ENCODE measurements at regions not wholly inside any gene's neighbourhood (a gene's known extent, or its start where the extent isn't known, plus 50 kb on each side); places are given as distances from the start of the nearest gene placed in this dataset.

DNA sequence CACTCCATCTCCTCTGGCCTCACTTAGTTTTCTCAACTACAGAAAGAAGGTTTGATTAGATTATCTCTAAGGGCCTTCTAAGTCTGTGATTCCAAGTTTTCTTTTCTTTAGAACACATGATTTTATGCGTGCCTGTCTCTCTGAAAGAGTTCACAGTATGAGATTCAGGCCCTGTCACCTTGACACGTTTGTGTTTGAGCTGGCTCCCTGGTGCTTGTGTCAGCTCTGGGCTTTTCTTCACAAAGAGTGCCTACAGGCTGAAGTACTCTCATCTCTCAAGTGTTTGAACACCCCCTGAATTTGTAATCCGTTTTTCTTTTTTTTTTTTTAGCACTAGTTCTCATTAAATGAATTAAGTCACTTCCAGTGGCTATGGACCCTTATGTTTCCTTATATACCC lies 306.9 kb upstream of the C9orf72 start:
- Histone ChIP-seq H3K27ac (no peak overlapping the region), H3K4me3 (no peak overlapping the region), H3K4me1 (replicated peaks in 1 of 2) (no peaks in the 10 kb centered on the region)
- in situ Hi-C loops (cut with MboI; ENCODE audit: low pct_unique_long_range_greater_than_20kb in 2 of 9, low sequenced_read_pairs in 9 of 9, unreplicated experiment in 9 of 9) = no loop called here
- 0 to 67% (median 33%) methylated on average over 1 to 3 of the region's 3 CpGs; no CpG with 5 or more reads in 3 of the 10 experiments for WGBS, 10 experiments
- ATAC-seq (replicated peaks in 6 of 8) = no peak

DNA sequence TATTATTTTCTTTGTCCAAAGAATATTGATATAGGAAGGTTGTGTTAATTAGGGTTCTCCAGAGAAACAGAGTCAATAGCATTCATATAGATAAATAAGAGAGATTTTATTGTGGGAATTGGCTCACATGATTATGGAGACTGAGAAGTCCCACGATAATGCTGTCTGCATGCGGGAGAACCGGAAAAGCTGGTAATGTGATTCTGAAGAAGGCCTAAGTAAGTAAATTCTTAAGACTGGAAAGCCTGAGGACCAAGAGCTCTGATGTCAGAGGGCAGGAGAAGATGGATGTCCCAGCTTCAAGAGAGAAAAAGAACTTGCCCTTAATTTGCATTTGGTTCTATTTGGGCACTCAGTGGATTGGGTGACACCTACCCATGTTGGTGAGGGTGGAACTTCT lies 307.4 kb upstream of the C9orf72 start:
- 0 to 100% (median 67%) methylated on average over 2 to 3 of the region's 3 CpGs; no CpG with 5 or more reads in 1 of the 10 experiments for WGBS, 10 experiments
- Histone ChIP-seq H3K27ac (no peak overlapping the region), H3K4me3 (no peak overlapping the region), H3K4me1 (replicated peaks in 1 of 2) (no peaks in the 10 kb centered on the region)
- ATAC-seq (replicated peaks in 6 of 8) = no peak
- in situ Hi-C loops (cut with MboI; ENCODE audit: low pct_unique_long_range_greater_than_20kb in 2 of 9, low sequenced_read_pairs in 9 of 9, unreplicated experiment in 9 of 9) = no loop called here

DNA sequence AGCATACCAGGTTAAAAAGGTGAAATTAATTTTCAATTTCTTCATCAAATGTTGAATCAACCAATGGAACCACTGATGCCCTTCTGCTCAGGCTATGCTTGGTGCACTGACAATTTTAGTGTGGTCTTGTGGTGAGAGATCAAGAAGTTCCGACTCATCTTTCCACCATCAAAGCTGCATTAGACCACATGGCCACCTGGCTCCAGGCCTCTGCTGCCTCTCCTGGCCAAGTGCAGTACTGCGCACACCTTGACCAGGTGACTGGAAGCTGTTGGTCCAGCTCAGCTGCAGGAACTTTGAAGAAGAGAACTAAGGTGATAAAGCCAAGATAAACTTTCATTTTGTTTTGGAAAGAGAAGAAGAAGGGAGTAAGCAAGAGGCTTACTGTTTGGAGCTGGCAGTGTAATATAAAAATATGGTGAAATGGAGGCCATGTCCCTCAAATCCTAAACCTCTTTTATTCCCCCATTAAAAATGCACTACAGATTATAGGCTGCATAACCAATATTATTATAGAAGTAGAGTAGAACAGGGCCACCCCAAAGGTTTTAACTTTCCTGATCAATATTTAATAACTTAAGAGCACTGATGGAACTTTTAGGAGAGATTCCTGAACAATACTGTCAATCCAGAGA lies 315.5 kb upstream of the C9orf72 start:
- H3K4me1 ChIP-seq (replicated peaks in 1 of 2) = no peaks in the 10 kb centered on the region
- no peak overlapping the region for H3K27ac ChIP-seq
- in situ Hi-C loops (cut with MboI; ENCODE audit: low pct_unique_long_range_greater_than_20kb in 2 of 9, low sequenced_read_pairs in 9 of 9, unreplicated experiment in 9 of 9) = no loop called here
- no peak overlapping the region for H3K4me3 ChIP-seq
- 50 to 100% (median 94%) methylated on average over 1 to 2 of the region's 2 CpGs; no CpG with 5 or more reads in 2 of the 10 experiments for WGBS, 10 experiments
- ATAC-seq (replicated peaks in 6 of 8) = no peak

DNA sequence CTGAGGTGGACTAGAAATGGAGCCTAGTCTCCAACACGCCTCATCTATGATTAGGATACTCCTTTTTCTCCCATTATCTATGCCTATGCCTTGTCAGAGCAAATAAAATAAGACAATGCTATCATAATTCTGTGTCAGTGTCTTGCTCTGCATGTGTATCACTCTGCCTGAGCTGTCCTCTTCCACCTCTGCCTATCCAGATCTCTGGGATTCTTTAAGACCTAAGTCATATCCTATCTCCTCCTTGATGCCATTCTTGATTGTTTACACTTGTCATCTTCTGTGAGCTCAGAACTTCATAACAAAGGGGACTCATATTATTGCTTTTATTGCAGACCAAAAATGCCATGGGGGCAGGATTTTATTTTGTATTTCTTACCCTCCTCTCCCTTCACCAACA lies 351.2 kb upstream of the C9orf72 start:
- in situ Hi-C loops (cut with MboI; ENCODE audit: low pct_unique_long_range_greater_than_20kb in 2 of 9, low sequenced_read_pairs in 9 of 9, unreplicated experiment in 9 of 9) = no loop called here

DNA sequence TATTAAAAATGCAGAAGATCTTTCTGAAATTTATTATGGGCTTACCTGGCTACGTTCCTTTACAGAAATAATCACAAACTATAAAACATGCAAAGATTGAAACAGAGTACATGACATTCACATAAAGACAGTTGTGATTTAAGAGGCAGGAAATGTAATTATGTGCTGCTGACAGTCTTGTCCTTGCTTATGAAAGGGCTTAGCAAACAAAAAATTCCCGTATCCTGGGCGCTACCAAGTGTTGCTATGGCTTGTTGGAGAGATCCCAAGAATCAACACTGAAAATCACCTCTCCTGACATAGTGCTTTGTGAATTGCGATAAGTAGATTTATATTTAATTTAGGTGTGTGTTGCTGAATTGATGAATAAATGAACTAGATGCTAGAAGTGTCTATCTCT lies 352.5 kb upstream of the C9orf72 start:
- peak in 3 of 8 experiments; percentile 43 to 95 (median 51) for ATAC-seq (replicated peaks in 6 of 8)
- WGBS, 10 experiments = 0 to 100% (median 57%) methylated on average over 1 to 4 of the region's 4 CpGs; no CpG with 5 or more reads in 2 of the 10 experiments
- peaks cover 6 to 12% of the 10 kb centered on the region in 2 donors for H3K4me1 ChIP-seq (replicated peaks in 1 of 2)
- in situ Hi-C loops (cut with MboI; ENCODE audit: low pct_unique_long_range_greater_than_20kb in 2 of 9, low sequenced_read_pairs in 9 of 9, unreplicated experiment in 9 of 9) = no loop called here
- no peak overlapping the region for H3K27ac ChIP-seq
- H3K4me3 ChIP-seq = no peak overlapping the region

More for the DNA sequence above, 351.2 kb upstream of the C9orf72 start:
- no peak overlapping the region for H3K4me3 ChIP-seq
- WGBS, 10 experiments = 0 to 100% (median 0%) methylated on average over 1 of the region's 1 CpG; no CpG with 5 or more reads in 5 of the 10 experiments
- no peak for ATAC-seq (replicated peaks in 6 of 8)
- H3K4me1 ChIP-seq (replicated peaks in 1 of 2) = peaks cover 0 to 8% of the 10 kb centered on the region in 2 donors
- no peak overlapping the region for H3K27ac ChIP-seq

DNA sequence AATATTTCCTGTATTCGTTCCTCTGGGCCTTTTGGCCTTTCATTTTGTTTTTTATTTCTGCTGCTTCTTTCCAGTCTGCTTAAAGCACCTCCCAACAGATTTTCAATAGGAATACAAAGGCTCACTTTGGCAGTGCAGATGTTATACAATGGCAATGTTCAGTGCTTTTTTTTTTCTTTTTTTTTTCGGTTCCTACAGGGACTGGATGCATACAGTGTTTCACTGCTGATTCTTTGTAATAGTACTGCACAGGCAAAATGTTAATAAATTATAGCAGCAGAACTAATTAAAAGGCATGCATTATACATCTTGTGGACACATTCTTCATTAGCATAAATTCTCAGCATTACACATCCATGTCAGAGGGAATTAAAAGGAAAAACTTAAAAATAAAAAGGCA lies 356.6 kb upstream of the C9orf72 start:
- H3K4me3 ChIP-seq = no peak overlapping the region
- H3K4me1 ChIP-seq (replicated peaks in 1 of 2) = peaks cover 22 to 29% of the 10 kb centered on the region in 2 donors
- ATAC-seq (replicated peaks in 6 of 8) = peak in 6 of 8 experiments; percentile 7 to 87 (median 42)
- in situ Hi-C loops (cut with MboI; ENCODE audit: low pct_unique_long_range_greater_than_20kb in 2 of 9, low sequenced_read_pairs in 9 of 9, unreplicated experiment in 9 of 9) = no loop called here
- 0 to 88% (median 40%) methylated on average over 1 to 2 of the region's 2 CpGs for WGBS, 10 experiments
- H3K27ac ChIP-seq = no peak overlapping the region

DNA sequence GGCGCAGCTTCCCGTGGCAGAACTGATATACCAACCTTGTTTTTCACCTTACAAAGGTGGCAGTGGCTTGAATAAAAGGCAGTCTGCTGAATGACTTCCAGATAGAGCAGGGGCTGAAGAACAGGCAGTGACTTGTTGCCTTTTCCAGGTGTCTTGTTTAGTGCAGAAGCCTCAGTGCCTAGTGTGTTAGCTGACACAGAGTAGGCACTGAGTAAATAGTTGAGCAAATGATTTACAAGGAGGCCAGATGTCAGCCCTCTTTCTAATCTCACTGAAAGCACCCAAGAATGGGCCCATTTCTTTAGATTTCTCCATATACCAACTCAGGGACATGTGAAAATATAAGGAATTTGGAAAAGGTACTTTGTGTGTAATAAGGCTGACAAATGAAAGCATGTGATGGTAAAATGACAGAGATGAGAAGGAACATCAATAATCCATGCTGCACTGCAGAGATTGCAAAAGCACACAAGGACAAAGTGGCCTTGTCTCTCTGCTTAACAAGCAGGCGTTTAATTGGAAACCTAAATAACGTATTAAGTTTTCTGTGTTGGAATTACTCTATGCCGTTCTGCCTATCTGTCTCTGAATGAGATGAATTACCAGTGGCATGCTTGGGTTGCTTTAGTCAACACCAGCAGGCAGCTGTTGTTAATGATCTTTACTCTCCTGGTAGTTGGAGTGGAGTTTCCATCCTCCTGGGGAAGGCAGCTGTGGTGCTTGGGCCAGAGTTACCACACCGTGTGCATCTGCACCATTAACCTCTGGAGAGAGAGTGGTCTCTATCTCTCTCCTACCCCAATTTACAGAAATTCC lies 360.1 kb upstream of the C9orf72 start:
- H3K27ac ChIP-seq = no peak overlapping the region
- WGBS, 10 experiments = 7 to 77% (median 36%) methylated on average over 1 to 5 of the region's 6 CpGs
- in situ Hi-C loops (cut with MboI; ENCODE audit: low pct_unique_long_range_greater_than_20kb in 2 of 9, low sequenced_read_pairs in 9 of 9, unreplicated experiment in 9 of 9) = no loop called here
- H3K4me3 ChIP-seq = no peak overlapping the region
- peaks cover 21 to 24% of the 10 kb centered on the region in 2 donors for H3K4me1 ChIP-seq (replicated peaks in 1 of 2)
- peak in 4 of 8 experiments; percentile 26 to 64 (median 30) for ATAC-seq (replicated peaks in 6 of 8)

DNA sequence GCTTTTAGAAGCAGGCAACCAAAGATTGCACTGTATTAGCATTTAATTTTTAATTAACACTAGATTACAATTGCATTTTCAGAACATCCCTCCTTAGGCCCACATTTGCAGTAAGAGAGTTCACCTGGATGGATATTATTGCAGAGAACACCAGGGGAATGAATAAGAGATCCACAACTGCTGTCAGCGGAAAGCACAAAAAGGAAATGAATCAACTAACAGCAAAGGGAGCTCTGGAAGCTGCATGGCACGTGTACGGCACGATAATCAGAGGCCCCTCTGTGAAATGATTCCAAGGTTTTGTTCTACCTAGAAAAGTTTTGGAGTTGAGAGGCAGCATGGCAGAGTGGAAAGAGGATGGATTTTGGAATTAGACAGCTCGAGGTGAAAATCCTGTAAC lies 361.2 kb upstream of the C9orf72 start:
- no peak overlapping the region for H3K4me3 ChIP-seq
- WGBS, 10 experiments = 21 to 100% (median 65%) methylated on average over 1 to 5 of the region's 5 CpGs; no CpG with 5 or more reads in 2 of the 10 experiments
- peaks cover 21 to 24% of the 10 kb centered on the region in 2 donors for H3K4me1 ChIP-seq (replicated peaks in 1 of 2)
- in situ Hi-C loops (cut with MboI; ENCODE audit: low pct_unique_long_range_greater_than_20kb in 2 of 9, low sequenced_read_pairs in 9 of 9, unreplicated experiment in 9 of 9) = no loop called here
- no peak overlapping the region for H3K27ac ChIP-seq
- ATAC-seq (replicated peaks in 6 of 8) = peak in 2 of 8 experiments; percentile 38 to 45

DNA sequence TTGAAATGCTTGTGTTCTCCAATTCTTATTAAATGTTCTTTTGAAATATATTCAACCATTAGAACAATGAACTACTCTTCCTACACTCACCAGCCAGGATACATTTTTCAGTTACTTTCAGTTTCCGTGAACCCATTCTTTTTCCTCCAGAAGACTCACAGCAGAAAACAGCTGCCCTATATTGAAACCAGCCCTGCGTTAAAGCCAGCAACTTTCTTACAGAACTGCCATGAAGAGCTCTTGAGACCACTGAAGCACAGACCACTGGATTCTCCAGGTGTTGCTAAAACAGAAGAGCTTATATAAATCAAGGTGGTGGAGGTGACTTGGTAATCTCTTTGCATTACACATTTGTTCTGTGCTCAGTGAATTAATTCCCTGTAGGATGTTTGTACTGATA lies 365.9 kb upstream of the C9orf72 start:
- H3K27ac ChIP-seq = no peak overlapping the region
- peaks cover 11 to 21% of the 10 kb centered on the region in 2 donors for H3K4me1 ChIP-seq (replicated peaks in 1 of 2)
- in situ Hi-C loops (cut with MboI; ENCODE audit: low pct_unique_long_range_greater_than_20kb in 2 of 9, low sequenced_read_pairs in 9 of 9, unreplicated experiment in 9 of 9) = no loop called here
- no peak for ATAC-seq (replicated peaks in 6 of 8)
- WGBS, 10 experiments = 0 to 100% (median 77%) methylated on average over 1 to 2 of the region's 2 CpGs
- H3K4me3 ChIP-seq = no peak overlapping the region

DNA sequence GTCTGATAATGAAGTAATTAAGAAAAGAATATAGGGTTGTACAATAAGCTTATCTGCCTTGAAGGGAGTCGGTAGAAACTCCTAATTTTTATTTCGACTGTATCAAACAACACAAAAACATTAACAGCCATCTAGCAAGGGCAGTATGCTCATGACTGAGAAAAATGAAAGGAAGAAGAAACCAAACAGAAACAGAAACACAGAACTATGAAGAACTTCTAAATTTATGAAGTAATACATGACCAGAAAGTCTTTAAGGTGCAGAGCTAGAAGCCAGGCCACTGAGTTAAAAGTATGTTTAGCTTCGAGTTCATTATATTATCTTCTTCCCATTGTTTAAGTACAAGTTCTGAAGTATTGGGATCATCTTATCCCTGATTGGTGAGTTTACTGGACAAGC lies 367.3 kb upstream of the C9orf72 start:
- Histone ChIP-seq H3K4me1 (replicated peaks in 1 of 2) (peaks cover 3 to 18% of the 10 kb centered on the region in 2 donors), H3K27ac (no peak overlapping the region), H3K4me3 (no peak overlapping the region)
- WGBS, 10 experiments = 5 to 97% (median 75%) methylated on average over 2 to 3 of the region's 3 CpGs; no CpG with 5 or more reads in 2 of the 10 experiments
- ATAC-seq (replicated peaks in 6 of 8) = no peak
- in situ Hi-C loops (cut with MboI; ENCODE audit: low pct_unique_long_range_greater_than_20kb in 2 of 9, low sequenced_read_pairs in 9 of 9, unreplicated experiment in 9 of 9) = no loop called here

DNA sequence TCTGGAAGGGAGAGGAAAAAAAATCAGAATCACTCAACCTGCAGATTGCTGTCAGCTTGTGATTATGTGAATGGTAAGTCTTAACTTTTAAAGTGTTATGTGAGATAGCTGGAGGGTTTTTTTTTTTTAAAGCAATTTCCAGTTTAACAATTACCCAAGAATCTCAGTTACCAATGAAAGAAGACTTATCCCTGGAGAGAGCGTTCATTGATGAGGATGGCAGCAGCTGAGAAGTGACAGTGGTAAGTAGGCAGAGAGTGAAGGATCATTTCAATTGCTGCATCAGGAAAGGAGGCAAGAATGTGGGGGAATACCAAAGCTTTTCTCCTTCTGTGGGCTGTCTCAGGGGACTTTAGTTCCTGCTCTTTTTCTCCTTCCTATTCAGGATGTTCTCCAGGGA lies 370.2 kb upstream of the C9orf72 start:
- no peak for ATAC-seq (replicated peaks in 6 of 8)
- in situ Hi-C loops (cut with MboI; ENCODE audit: low pct_unique_long_range_greater_than_20kb in 2 of 9, low sequenced_read_pairs in 9 of 9, unreplicated experiment in 9 of 9) = no loop called here
- H3K27ac ChIP-seq = no peak overlapping the region
- 0 to 50% (median 22%) methylated on average over 1 of the region's 1 CpG; no CpG with 5 or more reads in 5 of the 10 experiments for WGBS, 10 experiments
- peaks cover 3 to 20% of the 10 kb centered on the region in 2 donors for H3K4me1 ChIP-seq (replicated peaks in 1 of 2)
- no peak overlapping the region for H3K4me3 ChIP-seq

DNA sequence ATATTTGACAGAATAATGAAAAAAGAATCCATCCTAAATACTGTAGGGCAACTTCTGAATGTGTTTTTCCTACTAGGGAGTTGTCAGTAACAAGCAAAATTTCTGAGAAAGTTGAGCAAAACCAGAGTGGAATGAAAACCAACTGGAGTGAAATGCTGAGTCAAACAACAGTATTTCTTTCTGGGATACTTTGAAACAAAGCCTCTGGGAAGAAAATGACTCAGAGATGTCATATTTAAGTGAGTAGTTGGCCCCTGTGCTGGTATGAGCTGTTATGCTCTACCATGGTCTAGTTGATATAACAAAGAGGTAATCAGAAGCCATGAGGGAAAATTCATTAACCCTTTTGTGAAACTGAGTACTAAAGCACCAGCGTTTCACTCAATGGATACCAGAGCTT lies 372.1 kb upstream of the C9orf72 start:
- Histone ChIP-seq H3K4me1 (replicated peaks in 1 of 2) (peaks cover 3 to 20% of the 10 kb centered on the region in 2 donors), H3K4me3 (no peak overlapping the region), H3K27ac (no peak overlapping the region)
- ATAC-seq (replicated peaks in 6 of 8) = peak in 2 of 8 experiments; percentile 28 to 60
- WGBS, 10 experiments = 0 to 57% (median 0%) methylated on average over 1 of the region's 1 CpG; no CpG with 5 or more reads in 4 of the 10 experiments
- in situ Hi-C loops (cut with MboI; ENCODE audit: low pct_unique_long_range_greater_than_20kb in 2 of 9, low sequenced_read_pairs in 9 of 9, unreplicated experiment in 9 of 9) = no loop called here

DNA sequence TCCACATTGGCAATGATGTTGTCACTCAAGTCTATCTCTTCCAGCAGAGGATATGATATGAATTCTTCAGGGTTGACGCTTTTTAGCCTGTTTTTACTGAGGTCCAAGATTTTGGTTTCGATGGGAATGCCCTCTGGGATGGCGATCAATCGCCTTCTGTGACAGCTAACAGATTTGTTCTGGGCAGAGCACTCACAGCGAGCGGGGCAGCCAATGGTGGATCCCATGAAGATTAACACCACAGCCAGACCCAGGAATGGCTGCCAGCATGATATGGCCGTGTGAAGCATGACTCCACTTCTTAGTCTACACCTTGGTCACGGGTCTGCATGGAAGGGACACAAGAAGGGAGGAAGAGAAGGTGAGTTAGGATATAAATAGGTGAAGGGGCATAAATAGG lies 377.1 kb upstream of the C9orf72 start:
- 0 to 95% (median 87%) methylated on average over 1 to 6 of the region's 8 CpGs; no CpG with 5 or more reads in 2 of the 10 experiments for WGBS, 10 experiments
- H3K4me3 ChIP-seq = no peak overlapping the region
- no peak for ATAC-seq (replicated peaks in 6 of 8)
- H3K27ac ChIP-seq = no peak overlapping the region
- in situ Hi-C loops (cut with MboI; ENCODE audit: low pct_unique_long_range_greater_than_20kb in 2 of 9, low sequenced_read_pairs in 9 of 9, unreplicated experiment in 9 of 9) = loop anchor here in 1 of 9 experiments (25.0 kb wide), 1 partner anchor 88 kb away; no protein-coding TSS in a partner anchor
- peaks cover 0 to 2% of the 10 kb centered on the region in 2 donors for H3K4me1 ChIP-seq (replicated peaks in 1 of 2)

Data from motor neuron (in vitro differentiated cells).